Skeletal muscle satellite cell (primary cell): ENCODE measurements at regions not wholly inside any gene's neighbourhood (a gene's known extent, or its start where the extent isn't known, plus 50 kb on each side); places are given as distances from the start of the nearest gene placed in this dataset.

Source experiments
- H3K27me3 ChIP-seq: 2 replicates; pipeline ENCODE4 v1.7.0; 2013; ENCODE audit warnings: low read length; ENCODE audit not compliant: control insufficient read depth, insufficient read depth
- H3K36me3 ChIP-seq: 2 replicates; pipeline ENCODE4 v1.7.0; 2013; ENCODE audit warnings: mild to moderate bottlenecking, control low read depth, low read length; ENCODE audit not compliant: insufficient read depth
- H3K4me1 ChIP-seq: 2 replicates; pipeline ENCODE4 v1.7.0; 2013; ENCODE audit warnings: low read length; ENCODE audit not compliant: control insufficient read depth, insufficient read depth
- H3K4me2 ChIP-seq: 2 replicates; pipeline ENCODE4 v1.7.0; 2013; ENCODE audit warnings: mild to moderate bottlenecking, low read length
- H3K4me3 ChIP-seq: 2 replicates; pipeline ENCODE4 v1.7.0; 2013; ENCODE audit warnings: low read length
- H3K9ac ChIP-seq: 2 replicates; pipeline ENCODE4 v1.7.0; 2013; ENCODE audit warnings: mild to moderate bottlenecking, low read depth, low read length, moderate library complexity
- H3K9me3 ChIP-seq: replicated peaks from 2 replicates; pipeline ENCODE4 v1.7.0; 2013; ENCODE audit warnings: mild to moderate bottlenecking, control low read depth, low read length

GRCh38 chr5:160923936-160924710 is 72.1 kb upstream of the ATP10B start:
- H3K36me3 ChIP-seq, result no peaks in the 10 kb centered on the region
- H3K4me2 ChIP-seq, result no peak overlapping the region
- H3K4me1 ChIP-seq, result no peaks in the 10 kb centered on the region

GRCh38 chr5:160923411-160923810 is 71.4 kb upstream of the ATP10B start:
- Histone ChIP-seq H3K4me1 (no peaks in the 10 kb centered on the region), H3K4me3 (no peak overlapping the region), H3K9ac (no peak overlapping the region), H3K4me2 (no peak overlapping the region), H3K36me3 (no peaks in the 10 kb centered on the region), H3K9me3 (peaks cover 7% of the 10 kb centered on the region), H3K27me3 (no peaks in the 10 kb centered on the region)

More at GRCh38 chr5:160923936-160924710, 72.1 kb upstream of the ATP10B start:
- no peaks in the 10 kb centered on the region for H3K27me3 ChIP-seq
- no peak overlapping the region for H3K9ac ChIP-seq
- H3K9me3 ChIP-seq, result peaks cover 7% of the 10 kb centered on the region
- H3K4me3 ChIP-seq, result no peak overlapping the region

- Histone ChIP-seq H3K4me2 (no peak overlapping the region), H3K36me3 (no peaks in the 10 kb centered on the region), H3K4me3 (no peak overlapping the region), H3K9me3 (peaks cover 4% of the 10 kb centered on the region), H3K9ac (no peak overlapping the region), H3K27me3 (no peaks in the 10 kb centered on the region), H3K4me1 (no peaks in the 10 kb centered on the region)
These were observed 70.3 kb upstream of the ATP10B start for GRCh38 chr5:160922311-160922710.

DNA sequence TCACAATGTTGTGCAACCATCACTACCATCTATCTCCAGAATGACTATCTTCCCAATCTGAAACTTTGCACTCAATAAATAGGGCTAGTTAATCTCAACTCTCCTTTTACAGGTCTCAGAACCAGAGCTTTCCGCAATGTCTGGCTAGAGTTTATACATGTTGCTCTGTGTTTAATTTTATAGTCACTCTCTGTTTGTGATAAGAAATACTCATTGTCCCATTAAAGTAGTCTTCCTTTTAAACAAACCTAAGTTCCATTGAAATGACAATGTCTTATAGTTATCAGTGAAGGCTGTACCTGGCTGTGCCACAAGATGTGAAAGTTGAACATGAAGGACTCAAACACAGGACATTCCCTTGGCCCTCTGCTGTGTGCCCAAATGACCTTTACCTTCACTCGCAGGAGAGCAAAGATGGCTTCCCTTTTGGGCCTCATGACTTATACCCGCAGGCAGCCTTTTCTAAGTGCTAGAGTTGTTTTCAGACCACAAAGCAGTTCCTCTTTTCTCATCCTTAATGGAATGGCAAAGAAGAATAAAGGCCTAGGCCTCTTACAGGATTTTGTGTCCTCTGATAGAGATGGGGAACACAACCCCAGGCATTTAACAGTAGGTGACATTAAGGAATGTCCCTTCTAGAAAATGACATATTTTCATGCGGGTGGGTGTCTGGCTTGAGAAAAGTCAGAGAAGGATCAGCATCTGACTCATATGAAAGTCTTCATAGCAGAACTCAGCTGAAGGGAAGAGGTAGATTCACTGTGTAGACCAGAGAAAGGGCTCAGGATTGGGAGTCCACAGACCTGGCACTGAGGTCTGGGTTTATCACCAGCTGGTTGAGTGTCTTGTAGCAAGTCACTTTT is 69.6 kb upstream of the ATP10B start:
- H3K4me3 ChIP-seq, result no peak overlapping the region
- no peak overlapping the region for H3K9ac ChIP-seq
- peaks cover 4% of the 10 kb centered on the region for H3K9me3 ChIP-seq
- H3K4me2 ChIP-seq, result no peak overlapping the region
- H3K27me3 ChIP-seq, result no peaks in the 10 kb centered on the region
- no peaks in the 10 kb centered on the region for H3K4me1 ChIP-seq
- H3K36me3 ChIP-seq, result no peaks in the 10 kb centered on the region

DNA sequence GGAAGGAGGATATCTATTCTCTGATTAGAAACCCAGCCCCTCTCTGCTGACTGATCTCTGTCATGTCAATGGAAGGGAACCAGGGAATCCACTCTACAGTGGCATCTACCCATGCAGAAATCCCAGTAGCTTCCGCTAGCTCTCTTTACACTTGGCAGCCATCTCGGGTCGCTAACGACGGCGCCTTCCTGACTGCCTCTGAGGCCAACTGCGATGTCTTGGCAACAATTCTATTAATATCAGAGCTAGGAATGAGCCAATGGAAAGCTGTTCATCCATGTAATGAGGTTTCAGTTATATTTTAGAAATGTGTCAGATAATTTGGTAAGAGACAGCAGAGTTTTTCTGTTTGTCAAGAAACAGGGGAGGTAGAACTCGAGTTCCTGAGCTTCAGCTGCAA is 67.6 kb upstream of the ATP10B start:
- H3K9me3 ChIP-seq, result peaks cover 4% of the 10 kb centered on the region
- no peak overlapping the region for H3K9ac ChIP-seq
- no peak overlapping the region for H3K4me2 ChIP-seq

GRCh38 chr5:160918386-160918785 is 66.4 kb upstream of the ATP10B start:
- H3K4me1 ChIP-seq, result no peaks in the 10 kb centered on the region
- H3K4me3 ChIP-seq, result no peak overlapping the region
- peaks cover 4% of the 10 kb centered on the region for H3K9me3 ChIP-seq
- no peaks in the 10 kb centered on the region for H3K36me3 ChIP-seq
- no peak overlapping the region for H3K4me2 ChIP-seq
- H3K9ac ChIP-seq, result no peak overlapping the region
- H3K27me3 ChIP-seq, result no peaks in the 10 kb centered on the region

More for the DNA sequence above, 67.6 kb upstream of the ATP10B start:
- Histone ChIP-seq H3K36me3 (no peaks in the 10 kb centered on the region), H3K4me1 (no peaks in the 10 kb centered on the region), H3K27me3 (no peaks in the 10 kb centered on the region), H3K4me3 (no peak overlapping the region)

DNA sequence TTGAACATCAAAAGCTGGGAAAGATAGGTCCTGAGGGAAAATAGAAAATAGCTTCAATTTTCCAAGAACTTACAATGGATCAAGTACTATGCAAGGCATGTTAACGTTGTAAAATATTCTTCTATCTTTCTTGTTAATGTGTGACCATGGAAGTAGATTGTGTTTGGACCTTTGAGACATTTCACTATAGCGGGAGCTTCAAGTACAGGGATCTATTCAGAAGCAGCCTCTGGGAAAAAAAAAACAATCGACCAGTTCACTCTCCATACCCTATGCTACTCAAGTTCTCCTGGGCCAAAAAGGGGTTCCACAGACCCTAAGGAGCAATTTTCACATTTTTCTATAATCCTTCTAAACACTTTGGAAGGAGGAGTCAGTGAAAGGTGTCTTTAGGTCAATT is 54.1 kb upstream of the ATP10B start:
- H3K4me3 ChIP-seq, result no peak overlapping the region
- no peak overlapping the region for H3K4me2 ChIP-seq
- no peaks in the 10 kb centered on the region for H3K36me3 ChIP-seq
- H3K27me3 ChIP-seq, result no peaks in the 10 kb centered on the region
- H3K4me1 ChIP-seq, result no peaks in the 10 kb centered on the region
- peaks cover 8% of the 10 kb centered on the region for H3K9me3 ChIP-seq
- H3K9ac ChIP-seq, result no peak overlapping the region

GRCh38 chr5:160905285-160905684 is 53.3 kb upstream of the ATP10B start:
- no peak overlapping the region for H3K4me2 ChIP-seq
- no peak overlapping the region for H3K4me3 ChIP-seq
- no peak overlapping the region for H3K9ac ChIP-seq
- no peaks in the 10 kb centered on the region for H3K27me3 ChIP-seq
- peaks cover 8% of the 10 kb centered on the region for H3K9me3 ChIP-seq
- no peaks in the 10 kb centered on the region for H3K4me1 ChIP-seq
- no peaks in the 10 kb centered on the region for H3K36me3 ChIP-seq

DNA sequence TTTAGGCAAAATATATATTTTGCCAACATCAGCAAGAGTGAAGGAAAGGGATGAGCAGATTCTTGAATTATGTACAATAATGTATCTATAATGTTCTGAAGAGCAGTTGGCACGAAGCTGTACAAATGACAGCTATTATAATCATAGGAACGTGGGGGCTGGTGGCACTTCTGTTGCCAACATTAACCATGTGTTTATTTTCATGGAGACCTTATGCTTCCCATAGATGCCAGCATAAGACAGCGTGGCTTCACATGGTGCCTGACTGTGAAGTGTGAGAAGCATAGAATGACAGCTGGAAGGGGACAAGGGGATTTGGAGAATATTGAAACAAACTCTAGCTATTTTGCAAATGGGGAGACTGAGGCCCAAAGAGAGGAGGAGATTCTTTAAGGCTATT is 52.6 kb upstream of the ATP10B start:
- peaks cover 8% of the 10 kb centered on the region for H3K9me3 ChIP-seq
- H3K4me3 ChIP-seq, result no peak overlapping the region
- H3K4me1 ChIP-seq, result no peaks in the 10 kb centered on the region
- no peaks in the 10 kb centered on the region for H3K27me3 ChIP-seq
- no peak overlapping the region for H3K9ac ChIP-seq
- no peaks in the 10 kb centered on the region for H3K36me3 ChIP-seq
- H3K4me2 ChIP-seq, result no peak overlapping the region

DNA sequence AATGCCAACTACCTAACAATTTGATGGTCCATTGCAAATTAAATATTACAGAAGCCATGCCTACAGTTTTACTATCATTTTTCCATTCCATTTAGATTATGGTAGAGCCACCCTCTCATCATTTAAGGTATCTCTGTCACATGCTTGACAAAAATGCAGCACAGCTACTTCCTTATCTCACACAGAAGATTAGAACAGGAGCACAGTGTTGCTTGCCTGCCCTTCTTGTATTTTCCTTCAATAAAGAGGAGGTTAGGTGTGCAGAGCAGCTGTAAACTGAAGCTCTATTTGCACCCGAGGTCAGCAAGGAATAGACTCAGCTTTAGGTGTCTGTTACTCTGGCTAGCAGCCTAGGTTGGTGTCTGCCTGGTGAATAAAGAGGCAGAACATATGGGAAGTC is 51.5 kb upstream of the ATP10B start:
- no peaks in the 10 kb centered on the region for H3K27me3 ChIP-seq
- H3K4me3 ChIP-seq, result no peak overlapping the region
- H3K9me3 ChIP-seq, result peaks cover 2% of the 10 kb centered on the region
- H3K36me3 ChIP-seq, result no peaks in the 10 kb centered on the region
- no peaks in the 10 kb centered on the region for H3K4me1 ChIP-seq
- H3K4me2 ChIP-seq, result no peak overlapping the region
- H3K9ac ChIP-seq, result no peak overlapping the region

DNA sequence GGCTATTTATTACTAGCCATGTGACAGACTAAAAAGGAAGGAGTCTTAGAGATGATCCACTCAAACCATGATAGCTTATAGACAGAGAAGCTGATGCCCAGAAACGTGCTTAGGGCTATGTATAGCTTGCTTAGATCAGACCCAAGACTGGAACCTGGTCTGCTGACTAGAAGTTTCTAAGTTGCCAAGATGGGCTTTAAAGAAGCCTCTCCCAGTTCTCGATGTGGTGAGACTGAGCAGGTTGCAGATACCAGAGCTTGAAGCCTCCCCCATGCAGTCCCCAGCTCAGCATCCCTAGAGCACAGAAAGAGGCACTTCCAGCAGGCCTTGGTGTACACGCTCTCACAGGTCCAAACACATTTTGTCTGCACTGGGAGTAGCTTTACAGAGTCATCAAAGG is 51.1 kb upstream of the ATP10B start:
- no peaks in the 10 kb centered on the region for H3K36me3 ChIP-seq

More for the DNA sequence above, 51.1 kb upstream of the ATP10B start:
- Histone ChIP-seq H3K4me1 (no peaks in the 10 kb centered on the region), H3K4me2 (no peak overlapping the region), H3K9ac (no peak overlapping the region), H3K9me3 (peaks cover 2% of the 10 kb centered on the region), H3K27me3 (no peaks in the 10 kb centered on the region), H3K4me3 (no peak overlapping the region)
